Skeletal muscle cell (primary cell): ENCODE measurements at regions not wholly inside any gene's neighbourhood (a gene's known extent, or its start where the extent isn't known, plus 50 kb on each side); places are given as distances from the start of the nearest gene placed in this dataset.
A peak's percentile ranks its signal among the peaks of the same experiment; 100 is the strongest.

ENCODE experiments used
- DNase-seq: peaks from one replicate; pipeline ENCODE4 v3.0.0-alpha.2; 2010; ENCODE audit warnings: low read depth
- H3K4me3 ChIP-seq: 2 replicates; pipeline ENCODE4 v1.5.1; 2011; ENCODE audit warnings: low read depth, mild to moderate bottlenecking, control low read depth, low read length, moderate library complexity

DNA sequence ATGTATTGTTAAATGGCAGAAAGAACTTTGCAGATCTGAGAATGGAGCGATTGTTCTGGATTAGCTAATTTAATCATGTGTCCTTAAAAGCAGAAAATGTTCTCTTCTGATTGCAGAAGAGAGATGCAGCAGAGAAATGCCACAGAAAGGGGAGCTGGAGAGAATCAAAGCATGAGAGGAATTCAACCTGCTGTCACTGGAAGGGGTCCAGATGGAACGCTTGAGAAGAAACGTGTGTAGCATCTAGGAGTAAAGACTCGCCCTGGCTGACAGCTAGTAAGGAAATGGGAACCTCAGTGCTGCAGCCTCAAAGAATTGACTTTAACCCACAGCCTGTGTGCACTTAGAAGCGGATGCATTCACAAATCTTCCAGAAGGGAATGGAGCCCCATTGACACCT lies 502.8 kb downstream of the KLF12 start:
- no peak overlapping the region for H3K4me3 ChIP-seq
- DNase-seq: no peak

GRCh38 chr13:73625562-73626339 lies 508.5 kb downstream of the KLF12 start:
- H3K4me3 ChIP-seq: no peak overlapping the region
- no peak for DNase-seq

DNA sequence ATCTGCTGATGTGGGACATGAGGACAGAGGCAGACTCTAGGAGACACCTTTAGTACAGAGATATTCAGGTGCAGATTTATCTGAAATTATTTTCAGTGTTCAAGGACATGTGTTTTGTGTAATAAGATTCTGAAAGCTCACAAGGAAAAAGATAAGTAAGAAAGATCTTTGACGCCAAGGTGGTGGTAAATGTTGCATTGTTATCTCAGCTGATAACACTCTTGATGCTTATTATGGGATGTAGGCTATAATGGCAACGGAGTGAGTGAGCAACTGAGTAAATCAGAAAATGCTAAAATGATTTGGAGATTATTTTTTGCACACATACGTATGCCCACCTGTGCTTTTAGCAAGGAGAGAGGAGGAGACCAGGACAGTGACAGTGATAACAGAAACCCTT lies 510.9 kb downstream of the KLF12 start:
- no peak for DNase-seq
- no peak overlapping the region for H3K4me3 ChIP-seq

- no peak for DNase-seq
- no peak overlapping the region for H3K4me3 ChIP-seq
These were observed 511.8 kb downstream of the KLF12 start for GRCh38 chr13:73622381-73622780.

DNA sequence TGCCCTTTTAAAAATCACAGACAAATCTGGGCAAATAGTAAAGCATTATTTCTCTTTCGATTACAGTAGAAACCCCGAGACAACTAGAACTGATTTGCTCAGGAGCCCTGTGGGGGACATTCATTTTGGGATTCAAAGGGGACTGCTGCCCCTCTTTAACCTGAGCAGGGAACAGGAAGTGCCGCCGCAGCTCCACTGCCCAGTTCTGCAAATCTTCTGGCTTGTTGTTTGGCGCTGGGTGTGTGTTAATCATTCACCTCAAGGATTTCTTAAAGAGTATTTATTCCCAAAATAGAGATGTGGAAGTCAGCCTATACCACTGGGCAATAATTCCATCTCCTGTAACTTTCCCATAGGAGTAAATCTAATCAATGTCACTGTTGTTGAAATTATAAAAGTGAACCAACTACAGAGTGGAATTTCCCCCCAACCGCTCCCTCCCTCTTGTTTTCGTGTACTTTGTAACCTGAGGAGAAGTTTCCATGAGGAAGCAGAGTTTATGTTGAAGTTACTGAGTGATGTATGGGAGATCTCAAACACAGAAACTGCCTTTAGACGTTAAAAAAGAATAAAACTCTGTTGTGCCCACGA lies 515.8 kb downstream of the KLF12 start:
- no peak overlapping the region for H3K4me3 ChIP-seq
- DNase-seq: no peak

GRCh38 chr13:73616861-73617260 lies 517.3 kb downstream of the KLF12 start:
- DNase-seq: no peak
- no peak overlapping the region for H3K4me3 ChIP-seq

DNA sequence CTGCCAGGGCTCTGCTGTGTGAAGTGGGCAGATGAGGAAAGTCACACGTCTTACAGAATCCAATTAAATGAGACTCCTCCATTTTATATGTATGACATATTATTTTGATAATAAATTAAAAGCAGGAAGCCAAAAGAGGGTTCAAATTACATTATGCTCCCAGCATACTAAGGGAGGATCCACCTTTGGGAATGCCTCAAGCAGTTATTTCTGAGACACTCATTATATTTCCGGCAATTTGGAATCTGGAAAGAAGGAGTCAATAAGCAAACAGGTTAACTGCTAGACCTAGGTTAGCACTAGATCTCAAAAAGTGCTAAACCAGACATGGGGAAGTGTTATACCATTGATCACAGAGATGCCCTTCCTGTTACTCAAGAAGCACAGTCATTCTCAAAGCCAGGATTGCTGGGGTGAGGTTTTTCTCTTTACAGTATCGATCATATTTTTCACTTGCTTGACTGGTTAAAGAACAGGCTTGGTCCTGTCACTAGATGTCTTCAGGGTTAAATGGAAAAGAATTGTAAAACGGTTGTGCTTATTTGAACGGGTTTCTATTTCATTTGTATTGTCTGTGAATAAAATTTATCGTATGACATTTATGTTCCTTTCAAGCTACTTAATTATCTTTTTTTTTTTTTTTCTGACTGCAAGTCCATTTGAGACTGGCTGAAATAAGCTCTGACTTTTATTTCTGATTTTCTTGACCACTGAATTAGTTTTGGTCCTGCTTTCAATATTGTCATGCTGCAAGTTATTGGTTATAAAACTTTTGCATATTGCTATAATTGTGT lies 523.2 kb downstream of the KLF12 start:
- no peak overlapping the region for H3K4me3 ChIP-seq
- no peak for DNase-seq

DNA sequence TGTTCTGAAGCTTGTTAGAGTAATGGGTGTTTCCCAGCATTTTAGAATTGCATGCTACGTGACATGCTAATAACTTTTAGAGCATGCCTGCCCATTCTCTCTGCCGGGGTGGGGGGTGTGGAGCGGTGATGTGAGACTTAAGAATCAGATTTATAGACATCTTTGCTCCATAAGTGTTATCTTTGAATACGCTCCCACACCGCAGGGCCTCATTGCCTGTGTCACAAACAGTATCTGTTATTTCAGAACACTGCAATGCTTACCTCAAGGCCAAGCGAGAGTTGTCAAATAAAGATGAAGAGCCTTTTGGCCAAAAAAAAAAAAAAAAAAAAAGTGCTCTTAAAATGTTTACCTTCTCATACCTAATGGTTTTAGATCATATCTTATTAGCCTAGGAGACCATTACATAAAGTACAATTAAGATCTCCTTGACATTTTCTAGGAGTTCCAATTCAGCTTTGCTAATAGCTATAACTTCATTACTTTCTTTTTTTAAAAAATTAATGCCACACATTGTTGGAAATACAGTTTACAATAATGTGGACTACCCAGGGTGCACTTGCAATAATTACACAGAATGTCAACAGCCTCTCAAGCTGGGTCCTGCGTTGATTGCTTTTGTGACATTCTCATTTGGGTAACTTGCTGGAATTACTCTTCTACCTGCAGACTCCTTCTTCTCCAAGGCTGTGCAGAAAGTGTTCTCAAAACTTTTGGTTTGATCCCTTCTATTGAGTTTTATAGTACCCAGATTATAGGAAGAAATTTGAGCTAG lies 525.3 kb downstream of the KLF12 start:
- DNase-seq: no peak
- no peak overlapping the region for H3K4me3 ChIP-seq

GRCh38 chr13:73608157-73608516 lies 526.1 kb downstream of the KLF12 start:
- no peak for DNase-seq
- no peak overlapping the region for H3K4me3 ChIP-seq

GRCh38 chr13:73607489-73608156 lies 526.6 kb downstream of the KLF12 start:
- DNase-seq: peak; percentile 4

GRCh38 chr13:73603646-73604045 lies 530.6 kb downstream of the KLF12 start:
- DNase-seq: no peak
- H3K4me3 ChIP-seq: no peak overlapping the region

More at GRCh38 chr13:73607489-73608156, 526.6 kb downstream of the KLF12 start:
- no peak overlapping the region for H3K4me3 ChIP-seq

DNA sequence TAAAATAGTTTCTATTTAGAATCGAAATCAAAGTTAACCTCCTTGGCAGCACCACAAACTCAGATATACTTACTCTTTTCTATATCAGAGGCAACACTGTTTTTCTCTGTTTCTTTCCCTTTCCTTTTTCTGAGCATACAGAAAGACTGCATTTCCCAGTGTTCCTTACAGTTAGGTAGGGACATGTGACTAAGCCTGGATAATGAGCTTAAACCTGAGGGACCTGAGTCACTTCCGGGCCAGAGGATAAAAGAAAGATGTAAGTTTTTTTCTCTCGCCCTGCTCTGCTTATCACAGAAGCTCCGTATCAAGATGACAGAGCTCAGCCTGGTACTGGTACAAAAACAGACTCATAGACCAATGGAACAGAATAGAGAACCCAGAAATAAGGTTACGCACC lies 531.9 kb downstream of the KLF12 start:
- H3K4me3 ChIP-seq: no peak overlapping the region
- DNase-seq: no peak

GRCh38 chr13:73601708-73602107 lies 532.5 kb downstream of the KLF12 start:
- DNase-seq: no peak
- no peak overlapping the region for H3K4me3 ChIP-seq

GRCh38 chr13:73599232-73600128 lies 534.7 kb downstream of the KLF12 start:
- no peak for DNase-seq
- H3K4me3 ChIP-seq: no peak overlapping the region

- peak; percentile 40 for DNase-seq
- no peak overlapping the region for H3K4me3 ChIP-seq
These were observed 536.0 kb downstream of the KLF12 start for GRCh38 chr13:73598020-73598712.

DNA sequence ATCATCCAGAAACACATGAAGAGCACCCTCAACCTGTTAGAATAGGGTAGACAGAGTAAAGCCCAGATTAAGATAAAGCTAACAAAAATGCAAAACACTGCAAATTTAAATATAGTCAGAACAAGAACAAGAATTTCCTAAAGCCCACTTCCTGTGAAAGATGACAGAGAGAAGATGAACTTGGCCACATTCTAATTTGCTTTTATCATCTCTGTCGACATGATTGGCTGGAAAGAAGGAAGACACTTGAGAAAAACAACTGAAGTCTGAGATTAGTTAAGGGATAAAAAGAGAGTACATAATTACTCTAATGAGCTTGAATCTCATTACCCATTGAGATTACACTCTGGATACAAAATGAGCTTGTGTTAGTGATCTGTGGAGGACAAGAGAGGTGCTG lies 537.6 kb downstream of the KLF5 start:
- H3K4me3 ChIP-seq: no peak overlapping the region
- DNase-seq: no peak

DNA sequence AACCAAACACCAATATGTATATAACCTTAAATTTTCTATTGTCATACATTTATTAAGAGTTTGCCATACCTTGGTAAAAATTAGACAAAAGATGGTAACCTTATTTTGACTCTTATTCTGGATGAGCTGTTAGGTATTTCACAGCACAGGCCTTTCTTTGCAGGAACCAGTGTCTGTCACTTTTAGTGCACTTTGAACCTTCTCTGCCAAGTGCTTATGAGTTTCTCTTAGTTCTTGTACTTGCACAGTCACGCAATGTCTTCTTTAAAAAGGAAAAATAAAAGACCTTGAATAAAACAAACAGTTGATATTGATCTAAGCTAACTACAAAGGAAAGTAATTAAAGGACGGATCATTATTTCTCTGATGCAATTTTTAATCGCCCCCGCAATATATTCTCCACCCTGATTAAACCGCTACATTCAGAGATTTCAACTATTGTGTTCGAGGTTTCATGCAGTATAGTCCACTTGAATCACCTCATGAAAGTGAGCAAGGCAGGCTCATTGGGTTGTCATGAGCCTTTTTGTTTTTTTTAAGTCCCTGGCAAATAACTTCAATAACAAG lies 534.5 kb downstream of the KLF5 start:
- DNase-seq: no peak
- no peak overlapping the region for H3K4me3 ChIP-seq

DNA sequence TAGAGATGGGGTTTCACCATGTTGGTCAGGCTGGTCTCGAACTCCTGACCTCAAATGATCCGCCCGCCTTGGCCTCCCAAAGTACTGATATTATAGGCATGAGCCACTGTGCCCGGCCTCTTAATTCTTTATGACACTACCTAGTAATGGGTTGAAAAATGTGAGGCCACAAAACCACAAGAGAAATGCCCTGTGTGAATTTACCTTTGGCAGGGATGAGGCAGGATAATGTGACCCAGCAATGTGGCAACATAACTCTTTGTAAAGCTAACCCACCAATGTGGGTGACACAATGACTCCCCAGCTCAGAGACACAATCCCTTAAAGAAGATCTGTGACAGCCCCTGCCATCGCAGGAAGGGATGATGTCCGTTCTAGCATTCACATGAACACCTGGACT lies 533.1 kb downstream of the KLF5 start:
- H3K4me3 ChIP-seq: no peak overlapping the region
- DNase-seq: no peak
